ENCODE measurements at regions not wholly inside any gene's neighbourhood (a gene's known extent, or its start where the extent isn't known, plus 50 kb on each side); places are given as distances from the start of the nearest gene placed in this dataset.

DNA sequence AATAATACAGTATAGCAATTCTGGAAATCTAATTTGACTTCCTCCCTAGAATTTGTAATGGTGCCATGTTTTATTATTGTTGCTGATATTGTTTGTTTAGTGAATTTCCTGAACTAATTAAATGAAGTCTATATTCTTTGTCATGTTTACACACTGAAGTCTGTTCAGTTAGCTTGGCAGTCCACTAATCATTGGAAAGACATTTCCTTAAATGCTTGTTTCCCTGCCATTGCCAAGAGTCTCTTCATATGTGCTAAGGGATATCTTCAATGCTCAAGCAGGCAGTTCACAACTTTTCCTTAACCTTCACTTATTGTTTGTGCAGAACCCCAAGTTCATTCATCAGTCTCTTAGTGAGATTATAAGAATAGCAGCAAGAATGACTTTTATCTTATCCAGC is 755.3 kb downstream of the INHBA start (continued):
- TF ChIP-seq, protein P1, sequence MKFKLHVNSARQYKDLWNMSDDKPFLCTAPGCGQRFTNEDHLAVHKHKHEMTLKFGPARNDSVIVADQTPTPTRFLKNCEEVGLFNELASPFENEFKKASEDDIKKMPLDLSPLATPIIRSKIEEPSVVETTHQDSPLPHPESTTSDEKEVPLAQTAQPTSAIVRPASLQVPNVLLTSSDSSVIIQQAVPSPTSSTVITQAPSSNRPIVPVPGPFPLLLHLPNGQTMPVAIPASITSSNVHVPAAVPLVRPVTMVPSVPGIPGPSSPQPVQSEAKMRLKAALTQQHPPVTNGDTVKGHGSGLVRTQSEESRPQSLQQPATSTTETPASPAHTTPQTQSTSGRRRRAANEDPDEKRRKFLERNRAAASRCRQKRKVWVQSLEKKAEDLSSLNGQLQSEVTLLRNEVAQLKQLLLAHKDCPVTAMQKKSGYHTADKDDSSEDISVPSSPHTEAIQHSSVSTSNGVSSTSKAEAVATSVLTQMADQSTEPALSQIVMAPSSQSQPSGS (IDR thresholded peaks at IDR 0.05; ENCODE audit: low read length): no peak
- TF ChIP-seq SP4 (IDR thresholded peaks at IDR 0.05; ENCODE audit: low read length) (no peak), EGR1 (IDR thresholded peaks at IDR 0.05; ENCODE audit: borderline replicate concordance, low read depth, low read length) (no peak)
